ENCODE measurements at regions not wholly inside any gene's neighbourhood (a gene's known extent, or its start where the extent isn't known, plus 50 kb on each side); places are given as distances from the start of the nearest gene placed in this dataset.
A peak's percentile ranks its signal among the peaks of the same experiment; 100 is the strongest.

DNA sequence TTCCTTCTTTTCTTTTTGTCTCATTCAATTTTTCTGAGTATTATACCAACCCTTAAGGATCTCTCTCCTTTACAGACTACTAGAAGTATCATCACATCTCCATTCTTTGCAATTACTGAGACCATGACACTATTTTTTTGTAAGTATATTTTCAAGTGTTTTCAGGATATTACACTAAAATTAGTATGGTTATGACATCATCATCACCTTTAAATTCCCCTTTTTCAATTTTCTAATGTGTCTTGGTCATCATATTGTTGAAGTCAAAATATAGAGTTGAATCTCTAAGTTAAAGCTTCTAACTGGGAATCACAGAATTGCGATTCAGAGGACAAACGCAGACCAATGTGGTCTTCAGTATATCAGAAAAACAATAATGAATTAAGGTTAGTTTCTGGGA lies 1475.1 kb downstream of the OTOL1 start:
- H3K4me3 ChIP-seq (replicated peaks in 1 of 4; ENCODE audit: control extremely low read depth in 1 of 4, insufficient read depth in 1 of 4, low read depth in 3 of 4, low read length in 4 of 4): no peak overlapping the region
- H3K9ac ChIP-seq (ENCODE audit: insufficient read depth, low read length): no peak overlapping the region
- DNase-seq (ENCODE audit: low read depth in 2 of 2): no peak
- H3K4me2 ChIP-seq (ENCODE audit: extremely low read depth, insufficient read depth, low read length): no peak overlapping the region
- no peaks in the 10 kb centered on the region for H3K36me3 ChIP-seq (ENCODE audit: control insufficient read depth, insufficient read depth, low read length)
- no peaks in the 10 kb centered on the region for H3K27me3 ChIP-seq (ENCODE audit: control insufficient read depth, insufficient read depth, low read length)
- no peak for TF ChIP-seq EZH2 (IDR thresholded peaks at IDR 0.05; ENCODE audit: low read length, missing control alignments)
- TF ChIP-seq, protein P1, sequence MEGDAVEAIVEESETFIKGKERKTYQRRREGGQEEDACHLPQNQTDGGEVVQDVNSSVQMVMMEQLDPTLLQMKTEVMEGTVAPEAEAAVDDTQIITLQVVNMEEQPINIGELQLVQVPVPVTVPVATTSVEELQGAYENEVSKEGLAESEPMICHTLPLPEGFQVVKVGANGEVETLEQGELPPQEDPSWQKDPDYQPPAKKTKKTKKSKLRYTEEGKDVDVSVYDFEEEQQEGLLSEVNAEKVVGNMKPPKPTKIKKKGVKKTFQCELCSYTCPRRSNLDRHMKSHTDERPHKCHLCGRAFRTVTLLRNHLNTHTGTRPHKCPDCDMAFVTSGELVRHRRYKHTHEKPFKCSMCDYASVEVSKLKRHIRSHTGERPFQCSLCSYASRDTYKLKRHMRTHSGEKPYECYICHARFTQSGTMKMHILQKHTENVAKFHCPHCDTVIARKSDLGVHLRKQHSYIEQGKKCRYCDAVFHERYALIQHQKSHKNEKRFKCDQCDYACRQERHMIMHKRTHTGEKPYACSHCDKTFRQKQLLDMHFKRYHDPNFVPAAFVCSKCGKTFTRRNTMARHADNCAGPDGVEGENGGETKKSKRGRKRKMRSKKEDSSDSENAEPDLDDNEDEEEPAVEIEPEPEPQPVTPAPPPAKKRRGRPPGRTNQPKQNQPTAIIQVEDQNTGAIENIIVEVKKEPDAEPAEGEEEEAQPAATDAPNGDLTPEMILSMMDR (conservative IDR thresholded peaks at IDR 0.05 in 1 of 2, IDR thresholded peaks at IDR 0.05 in 1 of 2; ENCODE audit: low read depth in 1 of 2, low read length in 2 of 2): no peak
- no peak overlapping the region for H3K27ac ChIP-seq (ENCODE audit: insufficient read depth, low read length)
- H3K79me2 ChIP-seq (ENCODE audit: control insufficient read depth, insufficient read depth, low read length): no peaks in the 10 kb centered on the region
- no peak overlapping the region for H2AFZ ChIP-seq (ENCODE audit: low read length)
- no peaks in the 10 kb centered on the region for H4K20me1 ChIP-seq (ENCODE audit: control insufficient read depth, extremely low read depth, insufficient read depth, low read length)
- no peaks in the 10 kb centered on the region for H3K4me1 ChIP-seq (ENCODE audit: control insufficient read depth, extremely low read depth, insufficient read depth, low read length)
- no peaks in the 10 kb centered on the region for H3K9me3 ChIP-seq (ENCODE audit: control insufficient read depth, insufficient read depth, low read depth, low read length)

DNA sequence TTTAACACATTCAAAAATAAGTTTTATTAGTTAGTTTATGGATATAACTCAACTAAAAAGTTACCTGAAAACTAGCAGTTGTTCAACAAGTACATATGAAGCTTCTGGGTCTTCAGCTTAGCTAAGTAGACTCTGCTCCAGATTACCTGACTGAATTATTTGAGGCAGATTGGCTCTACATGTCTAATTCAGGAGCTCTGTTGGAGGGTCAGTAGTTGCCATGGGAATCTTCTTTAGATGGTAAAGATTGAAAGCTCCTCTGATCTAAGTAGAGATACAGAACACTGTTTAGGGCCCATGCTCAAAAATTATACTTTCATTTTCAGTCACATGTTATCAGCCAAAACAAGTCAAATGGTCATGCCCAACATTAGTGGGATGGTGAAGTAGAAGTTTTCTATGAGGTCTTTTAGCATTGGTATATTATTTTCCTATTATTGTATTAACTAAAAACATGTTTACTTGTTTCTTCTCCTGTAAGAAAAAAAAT lies 1476.9 kb downstream of the OTOL1 start:
- no peak for DNase-seq (ENCODE audit: low read depth in 2 of 2)
- no peak overlapping the region for H3K9ac ChIP-seq (ENCODE audit: insufficient read depth, low read length)
- H3K79me2 ChIP-seq (ENCODE audit: control insufficient read depth, insufficient read depth, low read length): no peaks in the 10 kb centered on the region
- no peak overlapping the region for H2AFZ ChIP-seq (ENCODE audit: low read length)
- no peaks in the 10 kb centered on the region for H3K36me3 ChIP-seq (ENCODE audit: control insufficient read depth, insufficient read depth, low read length)
- H3K27me3 ChIP-seq (ENCODE audit: control insufficient read depth, insufficient read depth, low read length): no peaks in the 10 kb centered on the region
- no peaks in the 10 kb centered on the region for H3K9me3 ChIP-seq (ENCODE audit: control insufficient read depth, insufficient read depth, low read depth, low read length)
- no peak overlapping the region for H3K4me3 ChIP-seq (replicated peaks in 1 of 4; ENCODE audit: control extremely low read depth in 1 of 4, insufficient read depth in 1 of 4, low read depth in 3 of 4, low read length in 4 of 4)
- H3K4me1 ChIP-seq (ENCODE audit: control insufficient read depth, extremely low read depth, insufficient read depth, low read length): no peaks in the 10 kb centered on the region
- no peaks in the 10 kb centered on the region for H4K20me1 ChIP-seq (ENCODE audit: control insufficient read depth, extremely low read depth, insufficient read depth, low read length)
- no peak for TF ChIP-seq EZH2 (IDR thresholded peaks at IDR 0.05; ENCODE audit: low read length, missing control alignments)
- TF ChIP-seq, protein P1 (conservative IDR thresholded peaks at IDR 0.05 in 1 of 2, IDR thresholded peaks at IDR 0.05 in 1 of 2; ENCODE audit: low read depth in 1 of 2, low read length in 2 of 2): no peak
- H3K27ac ChIP-seq (ENCODE audit: insufficient read depth, low read length): no peak overlapping the region
- H3K4me2 ChIP-seq (ENCODE audit: extremely low read depth, insufficient read depth, low read length): no peak overlapping the region

DNA sequence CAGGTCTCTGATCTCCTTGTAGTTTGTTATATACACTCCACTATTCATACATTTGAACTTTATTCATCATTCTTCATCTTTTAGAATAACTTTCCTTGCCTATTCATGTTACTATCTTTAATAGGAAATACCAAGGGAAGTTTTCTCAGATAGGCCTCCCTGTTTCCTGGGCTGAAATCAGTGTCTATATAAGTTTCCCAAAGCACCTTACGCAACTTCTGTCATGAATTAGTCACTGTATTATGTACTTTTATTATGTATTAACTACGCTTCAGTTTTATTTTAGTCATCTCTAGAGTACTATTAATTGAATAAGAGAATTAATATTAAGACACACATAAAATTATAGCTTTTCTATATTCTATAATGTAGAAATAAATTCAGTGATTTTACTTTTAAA lies 1481.5 kb downstream of the OTOL1 start:
- no peaks in the 10 kb centered on the region for H4K20me1 ChIP-seq (ENCODE audit: control insufficient read depth, extremely low read depth, insufficient read depth, low read length)
- H3K4me3 ChIP-seq (replicated peaks in 1 of 4; ENCODE audit: control extremely low read depth in 1 of 4, insufficient read depth in 1 of 4, low read depth in 3 of 4, low read length in 4 of 4): no peak overlapping the region
- no peaks in the 10 kb centered on the region for H3K79me2 ChIP-seq (ENCODE audit: control insufficient read depth, insufficient read depth, low read length)
- no peak overlapping the region for H3K4me2 ChIP-seq (ENCODE audit: extremely low read depth, insufficient read depth, low read length)
- H3K4me1 ChIP-seq (ENCODE audit: control insufficient read depth, extremely low read depth, insufficient read depth, low read length): no peaks in the 10 kb centered on the region
- no peak overlapping the region for H3K9ac ChIP-seq (ENCODE audit: insufficient read depth, low read length)
- no peaks in the 10 kb centered on the region for H3K9me3 ChIP-seq (ENCODE audit: control insufficient read depth, insufficient read depth, low read depth, low read length)
- H3K27ac ChIP-seq (ENCODE audit: insufficient read depth, low read length): no peak overlapping the region
- H3K36me3 ChIP-seq (ENCODE audit: control insufficient read depth, insufficient read depth, low read length): no peaks in the 10 kb centered on the region
- no peak for TF ChIP-seq EZH2 (IDR thresholded peaks at IDR 0.05; ENCODE audit: low read length, missing control alignments)
- TF ChIP-seq, protein P1 (conservative IDR thresholded peaks at IDR 0.05 in 1 of 2, IDR thresholded peaks at IDR 0.05 in 1 of 2; ENCODE audit: low read depth in 1 of 2, low read length in 2 of 2): no peak
- H2AFZ ChIP-seq (ENCODE audit: low read length): no peak overlapping the region
- DNase-seq (ENCODE audit: low read depth in 2 of 2): peak in 1 of 2 donors; percentile 14
- no peaks in the 10 kb centered on the region for H3K27me3 ChIP-seq (ENCODE audit: control insufficient read depth, insufficient read depth, low read length)
